HepG2 (cell line): ENCODE measurements at regions not wholly inside any gene's neighbourhood (a gene's known extent, or its start where the extent isn't known, plus 50 kb on each side); places are given as distances from the start of the nearest gene placed in this dataset.

ENCODE experiments used
- ATAC-seq: fragments of 200-7000 bp; cut with Tn5 transposase; 3 replicates; pipeline ENCODE4 v1.9.1; 2020; ENCODE audit warnings: mild to moderate bottlenecking, moderate library complexity
- BruUV-seq: library from RNA; stranded (reverse); fragments of 400-500 nt; replicated peaks from 2 replicates; lab custom pipeline; 2021; lab: Mats Ljungman, UMichigan
- CTCF ChIA-PET: fragments of 300-600 bp; formaldehyde crosslinking; extraction: SDS; loops from one replicate; lab custom pipeline; 2021; ENCODE audit warnings: low total read pairs, inconsistent platforms, low intra/inter-chr PET ratio; lab: Yijun Ruan, JAX
- POLR2A ChIA-PET: fragments of 350-600 bp; sonication (Branson Sonifier 250); formaldehyde crosslinking; loops from one replicate; lab custom pipeline; 2020; ENCODE audit warnings: antibody characterized with exemption, inconsistent platforms; lab: Yijun Ruan, JAX
- DNase-seq: peaks from one replicate; pipeline ENCODE4 v3.0.0-alpha.2; 2015; ENCODE audit warnings: low spot score
- FAIRE-seq: peaks from 3 replicates; lab custom pipeline; 2011; peaks lifted over from hg19 to GRCh38; lab: Jason Lieb, UNC
- H2AFZ ChIP-seq: one replicate; pipeline ENCODE4 v1.6.1; 2011; ENCODE audit warnings: low read length, inconsistent platforms
- H3K27ac ChIP-seq: fragments of 300-600 bp; 3 replicates; pipeline ENCODE4 v1.8.0; 2011; ENCODE audit warnings: mixed run types, mild to moderate bottlenecking, mixed read lengths, low read length, inconsistent platforms; ENCODE audit not compliant: insufficient read depth; ENCODE audit errors: extremely low read length
- H3K27me3 ChIP-seq, 2 experiments: fragments of 200-600 bp in 1 of 2; 2 replicates in 1 of 2; 3 replicates in 1 of 2; pipeline versions ENCODE4 v1.6.0 to v1.8.0; 2011; ENCODE audit warnings: low read length in 2 of 2, mild to moderate bottlenecking in 2 of 2, moderate library complexity in 2 of 2, inconsistent platforms in 1 of 2; ENCODE audit not compliant: insufficient read depth in 2 of 2, control insufficient read depth in 1 of 2
- H3K36me3 ChIP-seq, 2 experiments: fragments of 200-600 bp in 1 of 2; replicated peaks in 1 of 2; 2 replicates in 1 of 2; 3 replicates in 1 of 2; pipeline versions ENCODE4 v1.5.1 to v1.8.0; 2011; ENCODE audit warnings: low read length in 2 of 2, inconsistent platforms in 1 of 2; ENCODE audit not compliant: insufficient read depth in 2 of 2, control insufficient read depth in 1 of 2
- H3K4me1 ChIP-seq: 2 replicates; pipeline ENCODE4 v1.5.1; 2012; ENCODE audit warnings: low read length, inconsistent platforms; ENCODE audit not compliant: insufficient read depth
- H3K4me2 ChIP-seq: 2 replicates; pipeline ENCODE4 v1.6.0; 2011; ENCODE audit warnings: low read depth, low read length, inconsistent platforms
- H3K4me3 ChIP-seq, 3 experiments: fragments of 200-600 bp in 1 of 3; sonication (generic), shearing (Covaris generic) in 1 of 3; replicated peaks in 1 of 3; 2 replicates each; pipeline ENCODE4 v1.5.1; 2011 to 2016; ENCODE audit warnings: low read length in 3 of 3, inconsistent platforms in 2 of 3, low read depth in 2 of 3, mild to moderate bottlenecking in 2 of 3, control low read depth in 1 of 3, mixed read lengths in 1 of 3; ENCODE audit not compliant: insufficient read depth in 1 of 3
- H3K79me2 ChIP-seq: one replicate; pipeline ENCODE4 v1.6.1; 2011; ENCODE audit warnings: low read length, inconsistent platforms; ENCODE audit not compliant: insufficient read depth
- H3K9ac ChIP-seq: 2 replicates; pipeline ENCODE4 v1.6.0; 2011; ENCODE audit warnings: mild to moderate bottlenecking, low read depth, low read length, inconsistent platforms; ENCODE audit not compliant: insufficient read depth
- H3K9me3 ChIP-seq: 2 replicates; pipeline ENCODE4 v1.5.1; 2012; ENCODE audit warnings: mild to moderate bottlenecking, low read length
- H4K20me1 ChIP-seq: 2 replicates; pipeline ENCODE4 v1.6.0; 2011; ENCODE audit warnings: inconsistent platforms, mild to moderate bottlenecking, low read length, moderate library complexity; ENCODE audit not compliant: insufficient read depth
- ATF7-NPFF ChIP-seq: sonication (generic); formaldehyde crosslinking; IDR thresholded peaks from 2 replicates; pipeline ENCODE4 v1.8.1; 2023; ENCODE audit warnings: mild to moderate bottlenecking, low read depth, missing genetic modification reagents, moderate library complexity
- FOXA3 ChIP-seq: IDR thresholded peaks from 2 replicates; pipeline ENCODE4 v1.6.1; 2016; ENCODE audit warnings: missing genetic modification reagents, missing compliant biosample characterization
- FOXK1 ChIP-seq: sonication (generic); formaldehyde crosslinking; IDR thresholded peaks from 2 replicates; pipeline ENCODE4 v1.4.0; 2020; ENCODE audit warnings: low read depth, missing genetic modification reagents, borderline replicate concordance
- HNF4A ChIP-seq: sonication (generic); formaldehyde crosslinking; IDR thresholded peaks from 2 replicates; pipeline ENCODE4 v1.4.0; 2020; ENCODE audit warnings: missing genetic modification reagents
- HNF4G ChIP-seq, 2 experiments: sonication (generic) in 1 of 2; formaldehyde crosslinking in 1 of 2; IDR thresholded peaks; 2 replicates each; pipeline versions ENCODE4 v1.4.0 to v1.6.1; 2011 to 2020; ENCODE audit warnings: borderline replicate concordance in 2 of 2, low read depth in 2 of 2, mild to moderate bottlenecking in 2 of 2, low read length in 1 of 2, missing genetic modification reagents in 1 of 2, moderate library complexity in 1 of 2
- HOXA3 ChIP-seq: sonication (generic); formaldehyde crosslinking; IDR thresholded peaks from 2 replicates; pipeline ENCODE4 v1.5.0; 2020; ENCODE audit warnings: missing genetic modification reagents
- HOXA9 ChIP-seq: sonication (generic); formaldehyde crosslinking; IDR thresholded peaks from 2 replicates; pipeline ENCODE4 v1.8.1; 2022; ENCODE audit warnings: missing genetic modification reagents, mild to moderate bottlenecking, moderate library complexity, borderline replicate concordance
- KAT8 ChIP-seq: IDR thresholded peaks from 2 replicates; pipeline ENCODE4 v1.6.1; 2016; ENCODE audit warnings: missing genetic modification reagents, missing compliant biosample characterization
- LCORL ChIP-seq, 2 experiments: fragments of 450-650 bp in 1 of 2; sonication (generic) in 1 of 2; formaldehyde crosslinking in 1 of 2; IDR thresholded peaks; 2 replicates each; pipeline versions ENCODE4 v1.5.0 to v1.6.1; 2017 to 2020; ENCODE audit warnings: antibody characterized with exemption in 1 of 2, missing genetic modification reagents in 1 of 2
- RXRB ChIP-seq: IDR thresholded peaks from 2 replicates; pipeline ENCODE4 v1.6.1; 2016; ENCODE audit warnings: borderline replicate concordance, missing genetic modification reagents, missing compliant biosample characterization
- SMC3 ChIP-seq: IDR thresholded peaks from 2 replicates; pipeline ENCODE4 v1.6.1; 2011; ENCODE audit warnings: low read length, improper control_type of control experiment
- SOX13 ChIP-seq, 3 experiments: fragments of 450-650 bp in 1 of 3; sonication (generic) in 1 of 3; formaldehyde crosslinking in 1 of 3; IDR thresholded peaks in 2 of 3; conservative IDR thresholded peaks in 1 of 3; 2 replicates each; pipeline versions ENCODE4 v1.5.0 to v1.6.1; 2016 to 2020; ENCODE audit warnings: antibody characterized with exemption in 1 of 3, mild to moderate bottlenecking in 1 of 3, missing compliant biosample characterization in 1 of 3, missing genetic modification reagents in 1 of 3, moderate library complexity in 1 of 3
- SUZ12 ChIP-seq: fragments of 150-350 bp; IDR thresholded peaks from 2 replicates; pipeline ENCODE4 v1.6.1; 2014; ENCODE audit warnings: low read depth, low read length
- TEAD3 ChIP-seq: optimal IDR thresholded peaks from 2 replicates; pipeline ENCODE3; 2016; ENCODE audit warnings: borderline replicate concordance
- WGBS: methylation state at CpG from one replicate; pipeline ENCODE4 v1.1.6; 2017; ENCODE audit warnings: low lambda C conversion rate; 5-methylcytosine and 5-hydroxymethylcytosine counted together
- in situ Hi-C: cut with HindIII; loops from 2 replicates; pipeline ENCODE4 v1.10.0; 2017; ENCODE audit warnings: low pct_unique_long_range_greater_than_20kb; ENCODE audit not compliant: extremely low pct_ligation_motif_present
- intact Hi-C: fragments of 100-400 bp; cut with micrococcal nuclease; formaldehyde crosslinking; loops from one replicate; pipeline ENCODE4 v1.10.0; 2022; ENCODE audit not compliant: unreplicated experiment
- TF ChIP-seq, protein P1 (sequence below), 2 experiments: sonication (generic) in 1 of 2; formaldehyde crosslinking in 1 of 2; IDR thresholded peaks; 2 replicates each; pipeline versions ENCODE4 v1.4.0 to v1.6.1; 2018 to 2020; ENCODE audit warnings: missing genetic modification reagents in 2 of 2, borderline replicate concordance in 1 of 2, low read depth in 1 of 2, mild to moderate bottlenecking in 1 of 2, missing biosample characterization in 1 of 2
- TF ChIP-seq, protein P2 (sequence below): sonication (generic); formaldehyde crosslinking; IDR thresholded peaks from 2 replicates; pipeline ENCODE4 v1.8.0; 2022; ENCODE audit warnings: mild to moderate bottlenecking, missing genetic modification reagents, moderate library complexity
- TF ChIP-seq, protein P3 (sequence below): sonication (generic); formaldehyde crosslinking; IDR thresholded peaks from 2 replicates; pipeline ENCODE4 v1.4.0; 2020; ENCODE audit warnings: low read depth, mild to moderate bottlenecking, missing genetic modification reagents

GRCh38 chr22:22061085-22062077 lies 78.8 kb upstream of the TOP3B start:
- no peaks in the 10 kb centered on the region for H4K20me1 ChIP-seq
- peak; percentile 77 for FAIRE-seq
- ATAC-seq, result peak; percentile 93
- no peaks in the 10 kb centered on the region for H3K79me2 ChIP-seq
- H3K4me1 ChIP-seq, result peaks cover 64% of the 10 kb centered on the region
- peak overlapping the region; percentile 48 for H3K27ac ChIP-seq
- H3K36me3 ChIP-seq, result no peaks in the 10 kb centered on the region
- in situ Hi-C loops, result no loop called here
- H3K9me3 ChIP-seq, result no peaks in the 10 kb centered on the region
- ChIA-PET POLR2A (interaction anchor here (0.9 to 1.4 kb wide), 3 partner anchors 22 to 49 kb away, joined by 3 read pairs; no protein-coding TSS in a partner anchor), CTCF (interaction anchor here (1.6 kb wide), 1 partner anchor 42 kb away, joined by 7 read pairs; no protein-coding TSS in a partner anchor)
- peak overlapping the region; percentile 3; the same call in 1 of the 2 replicates for H3K9ac ChIP-seq
- BruUV-seq, result no TSS peak
- H2AFZ ChIP-seq, result no peak overlapping the region
- 4% methylated on average over 11 of the region's 11 CpGs for WGBS
- H3K4me2 ChIP-seq, result peak overlapping the region; percentile 73
- peak overlapping the region in 2 of 3 experiments; percentile 0 to 65; a peak in 2 of 6 replicates for H3K4me3 ChIP-seq
- H3K27me3 ChIP-seq, result peaks cover 0 to 9% of the 10 kb centered on the region in 2 experiments; a peak in 1 of 5 replicates
- intact Hi-C loops, result loop anchor here (2.0 kb wide), 1 partner anchor 57 kb away; no protein-coding TSS in a partner anchor
- peak; percentile 83 for DNase-seq
- TF ChIP-seq FOXK1 (CRISPR knock-in tag) (peak; percentile 19; the same call in 1 of the 2 replicates), KAT8 (0 out of 2 replicates have a peak, but pooled peaks have one; percentile 30), ATF7-NPFF (CRISPR knock-in tag) (no peak), HNF4A (peak; percentile 85), TEAD3 (CRISPR knock-in tag) (peak; percentile 59), HOXA3 (CRISPR knock-in tag) (no peak), LCORL (IDR thresholded peaks at IDR 0.05) (no peak), LCORL (CRISPR knock-in tag; IDR thresholded peaks at IDR 0.05) (0 out of 2 replicates have a peak, but pooled peaks have one; percentile 54), HOXA9 (CRISPR knock-in tag) (no peak), SOX13 (IDR thresholded peaks at IDR 0.05) (no peak), SOX13 (CRISPR knock-in tag; conservative IDR thresholded peaks at IDR 0.05 in 1 of 2, IDR thresholded peaks at IDR 0.05 in 1 of 2) (peak in 1 of 2 experiments; percentile 62; a peak in 2 of 4 replicates), HNF4G (IDR thresholded peaks at IDR 0.05; ENCODE audit: borderline replicate concordance, low read depth, low read length) (peak; percentile 50; the same call in 1 of the 2 replicates), HNF4G (CRISPR knock-in tag; IDR thresholded peaks at IDR 0.05; ENCODE audit: borderline replicate concordance, low read depth) (no peak), SMC3 (peak; percentile 27), SUZ12 (no peak), RXRB (CRISPR knock-in tag) (peak; percentile 29; the same call in 1 of the 2 replicates), FOXA3 (CRISPR knock-in tag) (peak; percentile 45)
- TF ChIP-seq, protein P1, sequence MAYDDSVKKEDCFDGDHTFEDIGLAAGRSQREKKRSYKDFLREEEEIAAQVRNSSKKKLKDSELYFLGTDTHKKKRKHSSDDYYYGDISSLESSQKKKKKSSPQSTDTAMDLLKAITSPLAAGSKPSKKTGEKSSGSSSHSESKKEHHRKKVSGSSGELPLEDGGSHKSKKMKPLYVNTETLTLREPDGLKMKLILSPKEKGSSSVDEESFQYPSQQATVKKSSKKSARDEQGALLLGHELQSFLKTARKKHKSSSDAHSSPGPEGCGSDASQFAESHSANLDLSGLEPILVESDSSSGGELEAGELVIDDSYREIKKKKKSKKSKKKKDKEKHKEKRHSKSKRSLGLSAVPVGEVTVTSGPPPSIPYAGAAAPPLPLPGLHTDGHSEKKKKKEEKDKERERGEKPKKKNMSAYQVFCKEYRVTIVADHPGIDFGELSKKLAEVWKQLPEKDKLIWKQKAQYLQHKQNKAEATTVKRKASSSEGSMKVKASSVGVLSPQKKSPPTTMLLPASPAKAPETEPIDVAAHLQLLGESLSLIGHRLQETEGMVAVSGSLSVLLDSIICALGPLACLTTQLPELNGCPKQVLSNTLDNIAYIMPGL (CRISPR knock-in tag; IDR thresholded peaks at IDR 0.05; ENCODE audit: borderline replicate concordance in 1 of 2, low read depth in 1 of 2), result peak in 1 of 2 experiments; percentile 52; a peak in 1 of 4 replicates
- TF ChIP-seq, protein P2, sequence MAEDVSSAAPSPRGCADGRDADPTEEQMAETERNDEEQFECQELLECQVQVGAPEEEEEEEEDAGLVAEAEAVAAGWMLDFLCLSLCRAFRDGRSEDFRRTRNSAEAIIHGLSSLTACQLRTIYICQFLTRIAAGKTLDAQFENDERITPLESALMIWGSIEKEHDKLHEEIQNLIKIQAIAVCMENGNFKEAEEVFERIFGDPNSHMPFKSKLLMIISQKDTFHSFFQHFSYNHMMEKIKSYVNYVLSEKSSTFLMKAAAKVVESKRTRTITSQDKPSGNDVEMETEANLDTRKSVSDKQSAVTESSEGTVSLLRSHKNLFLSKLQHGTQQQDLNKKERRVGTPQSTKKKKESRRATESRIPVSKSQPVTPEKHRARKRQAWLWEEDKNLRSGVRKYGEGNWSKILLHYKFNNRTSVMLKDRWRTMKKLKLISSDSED (CRISPR knock-in tag), result no peak
- TF ChIP-seq, protein P3, sequence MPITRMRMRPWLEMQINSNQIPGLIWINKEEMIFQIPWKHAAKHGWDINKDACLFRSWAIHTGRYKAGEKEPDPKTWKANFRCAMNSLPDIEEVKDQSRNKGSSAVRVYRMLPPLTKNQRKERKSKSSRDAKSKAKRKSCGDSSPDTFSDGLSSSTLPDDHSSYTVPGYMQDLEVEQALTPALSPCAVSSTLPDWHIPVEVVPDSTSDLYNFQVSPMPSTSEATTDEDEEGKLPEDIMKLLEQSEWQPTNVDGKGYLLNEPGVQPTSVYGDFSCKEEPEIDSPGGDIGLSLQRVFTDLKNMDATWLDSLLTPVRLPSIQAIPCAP (CRISPR knock-in tag), result no peak
